SJSA1 (cell line): ENCODE measurements at regions not wholly inside any gene's neighbourhood (a gene's known extent, or its start where the extent isn't known, plus 50 kb on each side); places are given as distances from the start of the nearest gene placed in this dataset.
"Not testable (repeated sequence)": the region's sequence is repeated elsewhere in the genome, so short reads cannot be mapped to it uniquely, and the experiment has no call there.

ENCODE experiments used
- DNase-seq, 2 experiments: peaks; one replicate each; pipeline ENCODE4 v3.0.0-alpha.2; 2015 to 2020; ENCODE audit warnings: low spot score in 2 of 2, low read depth in 1 of 2
- H3K27ac ChIP-seq: fragments of 250-450 bp; sonication (Bioruptor Pico); 2 replicates; pipeline ENCODE4 v1.5.1; 2020; ENCODE audit warnings: mild to moderate bottlenecking, moderate library complexity
- H3K27me3 ChIP-seq: fragments of 250-450 bp; sonication (Bioruptor Pico); replicated peaks from 2 replicates; pipeline ENCODE4 v1.5.1; 2020; ENCODE audit warnings: mild to moderate bottlenecking, moderate library complexity
- H3K36me3 ChIP-seq: fragments of 250-450 bp; sonication (Bioruptor Pico); 2 replicates; pipeline ENCODE4 v1.5.1; 2020; ENCODE audit warnings: mild to moderate bottlenecking
- H3K4me1 ChIP-seq: fragments of 250-450 bp; sonication (Bioruptor Pico); replicated peaks from 2 replicates; pipeline ENCODE4 v1.6.1; 2021; ENCODE audit warnings: mild to moderate bottlenecking
- H3K4me3 ChIP-seq: fragments of 250-450 bp; sonication (Bioruptor Pico); 2 replicates; pipeline ENCODE4 v1.5.1; 2020; ENCODE audit warnings: mild to moderate bottlenecking
- H3K9me3 ChIP-seq: fragments of 250-450 bp; sonication (Bioruptor Pico); replicated peaks from 2 replicates; pipeline ENCODE4 v1.5.1; 2020; ENCODE audit warnings: mild to moderate bottlenecking

DNA sequence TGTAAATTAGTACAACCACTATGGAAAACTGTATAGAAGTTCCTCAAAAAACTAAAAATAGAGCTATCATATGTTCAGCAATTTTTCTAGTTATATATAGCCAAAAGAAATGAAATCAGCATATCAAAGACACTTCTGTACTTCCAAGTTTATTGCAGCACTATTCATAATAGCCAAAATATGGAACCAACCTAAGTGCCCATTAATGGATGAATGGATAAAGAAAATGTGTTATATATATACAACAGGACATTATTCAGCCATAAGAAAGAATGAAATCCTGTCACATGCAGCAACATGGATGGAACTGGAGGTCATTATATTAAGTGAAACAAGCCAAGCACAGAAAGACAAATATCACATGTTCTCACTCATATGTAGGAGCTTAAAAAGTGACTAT lies 112.6 kb downstream of the MDH1 start:
- DNase-seq: no peak
- peaks cover 19% of the 10 kb centered on the region for H3K4me1 ChIP-seq
- no peak overlapping the region for H3K4me3 ChIP-seq

DNA sequence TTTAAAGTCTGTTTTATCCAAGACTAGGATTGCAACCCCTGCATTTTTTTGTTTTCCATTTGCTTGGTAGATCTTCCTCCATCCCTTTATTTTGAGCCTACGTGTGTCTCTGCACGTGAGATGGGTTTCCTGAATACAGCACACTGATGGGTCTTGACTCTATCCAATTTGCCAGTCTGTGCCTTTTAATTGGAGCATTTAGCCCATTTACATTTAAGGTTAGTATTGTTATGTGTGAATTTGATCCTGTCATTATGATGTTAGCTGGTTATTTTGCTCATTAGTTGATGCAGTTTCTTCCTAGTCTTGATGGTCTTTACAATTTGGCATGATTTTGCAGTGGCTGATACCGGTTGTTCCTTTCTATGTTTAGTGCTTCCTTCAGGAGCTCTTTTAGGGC lies 117.3 kb downstream of the MDH1 start:
- not testable (repeated sequence) for H3K4me1 ChIP-seq, DNase-seq, H3K4me3 ChIP-seq, H3K9me3 ChIP-seq, H3K27me3 ChIP-seq, H3K27ac ChIP-seq, H3K36me3 ChIP-seq

More for the DNA sequence above, 112.6 kb downstream of the MDH1 start:
- H3K36me3 ChIP-seq: no peaks in the 10 kb centered on the region
- H3K27me3 ChIP-seq: no peaks in the 10 kb centered on the region
- no peak overlapping the region for H3K27ac ChIP-seq
- H3K9me3 ChIP-seq: no peaks in the 10 kb centered on the region

DNA sequence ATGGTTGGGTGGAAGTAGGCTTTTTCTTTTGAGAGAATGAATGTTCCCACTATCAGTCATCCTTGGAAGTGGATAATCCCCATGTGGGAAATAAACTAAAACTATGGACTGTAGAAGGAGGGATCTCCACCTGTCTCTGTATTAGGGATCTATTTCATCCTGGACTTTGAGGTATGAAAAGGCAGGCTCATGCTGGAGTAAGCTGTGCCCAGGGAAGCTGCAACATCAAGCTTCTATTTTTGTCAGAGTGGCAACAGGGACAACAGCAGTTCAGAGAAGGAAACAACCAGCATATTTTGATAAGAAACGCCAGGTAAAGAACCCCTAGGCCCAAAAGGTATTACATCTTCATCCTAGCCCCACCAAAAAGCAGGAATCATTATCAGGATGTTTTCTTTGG lies 122.0 kb downstream of the MDH1 start:
- Histone ChIP-seq H3K4me1 (no peaks in the 10 kb centered on the region), H3K4me3 (no peak overlapping the region), H3K27ac (no peak overlapping the region), H3K9me3 (no peaks in the 10 kb centered on the region), H3K36me3 (no peaks in the 10 kb centered on the region), H3K27me3 (no peaks in the 10 kb centered on the region)
- DNase-seq: no peak

DNA sequence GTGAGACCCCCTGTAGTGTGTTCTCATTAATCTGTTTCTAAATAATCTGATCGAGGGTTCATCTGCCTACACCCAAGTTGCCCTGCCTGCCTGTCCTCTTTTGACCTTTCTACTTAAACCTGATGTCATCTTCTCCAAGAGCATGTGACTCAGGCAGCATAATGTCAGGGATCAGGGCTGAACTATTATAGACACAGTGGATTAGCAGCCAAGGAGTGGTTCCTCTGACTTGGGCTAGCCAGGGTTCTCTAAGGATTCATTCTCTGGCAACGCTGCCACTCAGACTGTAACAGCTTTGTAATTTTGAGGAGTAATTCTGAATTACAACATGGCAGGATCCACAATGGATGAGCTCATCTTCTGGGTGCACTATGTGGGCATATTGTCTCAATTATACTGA lies 124.0 kb downstream of the MDH1 start:
- H3K27me3 ChIP-seq: no peaks in the 10 kb centered on the region
- H3K27ac ChIP-seq: no peak overlapping the region
- H3K4me3 ChIP-seq: no peak overlapping the region
- DNase-seq: no peak
- no peaks in the 10 kb centered on the region for H3K4me1 ChIP-seq
- H3K9me3 ChIP-seq: no peaks in the 10 kb centered on the region
- no peaks in the 10 kb centered on the region for H3K36me3 ChIP-seq

DNA sequence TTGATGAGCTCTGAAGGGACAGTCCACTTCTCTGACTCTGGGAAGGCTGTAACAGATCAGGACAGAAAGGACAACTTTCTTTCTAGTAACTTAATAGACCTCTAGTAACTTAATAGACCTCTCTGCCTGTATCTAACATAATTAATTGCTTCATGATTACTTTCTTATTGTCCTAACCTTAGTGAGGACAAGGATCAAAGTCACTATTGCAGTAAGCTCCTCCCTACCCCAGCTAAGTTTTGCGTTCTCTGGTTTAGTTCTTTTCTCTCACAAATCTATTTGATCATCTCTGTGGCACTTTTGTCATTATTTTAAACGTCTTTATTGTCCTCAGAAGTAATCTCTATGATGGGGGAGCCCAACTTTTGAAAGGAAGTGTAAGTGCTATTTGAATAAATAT lies 125.5 kb upstream of the UGP2 start:
- Histone ChIP-seq H3K27me3 (no peaks in the 10 kb centered on the region), H3K4me1 (no peaks in the 10 kb centered on the region), H3K9me3 (no peaks in the 10 kb centered on the region), H3K4me3 (no peak overlapping the region), H3K27ac (no peak overlapping the region), H3K36me3 (no peaks in the 10 kb centered on the region)
- no peak for DNase-seq

DNA sequence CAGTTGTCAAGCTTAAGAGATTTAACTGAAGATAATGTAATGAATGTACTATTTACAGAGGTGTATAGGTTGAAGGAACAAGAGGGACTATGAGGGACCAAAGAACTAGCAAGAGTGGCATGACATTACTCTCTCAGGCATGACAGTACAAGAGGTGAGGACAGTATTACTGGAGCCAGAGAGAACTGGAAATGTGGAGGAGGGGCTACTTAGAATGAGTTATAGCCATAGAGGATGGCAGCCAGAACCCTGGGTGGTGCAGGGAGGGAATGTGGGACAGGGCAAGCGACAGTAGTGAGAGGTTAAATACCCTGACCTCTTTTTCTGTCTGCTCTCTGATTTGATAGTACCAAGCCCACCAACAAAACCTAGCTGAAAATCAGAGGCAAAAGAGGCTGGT lies 122.6 kb upstream of the UGP2 start:
- Histone ChIP-seq H3K27me3 (no peaks in the 10 kb centered on the region), H3K36me3 (no peaks in the 10 kb centered on the region), H3K27ac (no peak overlapping the region), H3K9me3 (no peaks in the 10 kb centered on the region), H3K4me1 (no peaks in the 10 kb centered on the region), H3K4me3 (no peak overlapping the region)
- DNase-seq: no peak

DNA sequence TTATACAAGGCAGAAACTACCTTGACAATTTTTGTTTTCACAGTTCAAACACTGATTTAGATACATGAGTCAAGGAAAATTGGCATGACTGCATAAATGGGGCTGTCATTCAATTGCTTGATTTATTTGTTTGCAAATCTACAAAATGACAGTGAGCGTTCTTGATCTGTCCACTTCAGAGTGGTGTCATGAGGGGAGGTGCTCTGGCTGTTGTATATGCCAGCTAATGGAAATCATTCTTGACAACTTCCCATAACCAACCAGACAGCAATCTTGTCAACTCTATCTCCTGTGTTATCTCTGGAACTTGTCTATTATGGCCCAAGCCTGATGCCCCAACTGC lies 120.6 kb upstream of the UGP2 start:
- Histone ChIP-seq H3K27me3 (no peaks in the 10 kb centered on the region), H3K27ac (no peak overlapping the region), H3K4me3 (no peak overlapping the region), H3K4me1 (no peaks in the 10 kb centered on the region), H3K36me3 (no peaks in the 10 kb centered on the region), H3K9me3 (no peaks in the 10 kb centered on the region)
- DNase-seq: no peak

DNA sequence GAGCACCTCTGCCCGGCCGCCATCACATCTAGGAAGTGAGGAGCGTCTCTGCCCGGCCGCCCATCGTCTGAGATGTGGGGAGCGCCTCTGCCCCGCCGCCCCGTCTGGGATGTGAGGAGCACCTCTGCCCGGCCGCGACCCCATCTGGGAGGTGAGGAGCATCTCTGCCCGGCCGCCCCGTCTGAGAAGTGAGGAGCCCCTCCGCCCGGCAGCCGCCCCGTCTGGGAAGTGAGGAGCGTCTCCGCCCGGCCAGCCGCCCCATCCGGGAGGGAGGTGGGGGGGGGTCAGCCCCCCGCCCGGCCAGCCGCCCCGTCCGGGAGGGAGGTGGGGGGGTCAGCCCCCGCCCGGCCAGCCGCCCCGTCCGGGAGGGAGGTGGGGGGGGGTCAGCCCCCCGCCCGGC lies 119.4 kb upstream of the UGP2 start:
- not testable (repeated sequence) for DNase-seq, H3K36me3 ChIP-seq, H3K4me1 ChIP-seq, H3K27ac ChIP-seq, H3K9me3 ChIP-seq, H3K4me3 ChIP-seq, H3K27me3 ChIP-seq

DNA sequence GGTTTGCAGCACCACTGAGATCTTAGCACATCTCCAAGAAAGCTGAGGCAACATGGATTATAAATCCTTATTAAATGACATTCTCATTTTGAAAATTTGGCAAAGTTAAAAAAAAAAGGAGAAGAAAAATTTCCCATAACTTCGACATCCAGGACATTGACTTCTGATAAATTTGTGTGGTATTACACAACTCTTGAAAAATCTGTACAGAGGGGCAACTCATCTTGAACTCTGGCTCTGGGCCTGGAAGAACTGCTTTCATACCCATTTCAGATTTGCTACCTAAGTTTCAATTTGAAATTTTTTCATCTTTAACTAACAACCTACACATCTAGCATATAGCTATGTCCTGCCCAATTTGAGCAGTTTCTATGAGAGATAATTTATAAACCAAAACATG lies 118.0 kb upstream of the UGP2 start:
- Histone ChIP-seq H3K27me3 (no peaks in the 10 kb centered on the region), H3K9me3 (no peaks in the 10 kb centered on the region), H3K36me3 (no peaks in the 10 kb centered on the region), H3K4me3 (no peak overlapping the region), H3K27ac (no peak overlapping the region), H3K4me1 (no peaks in the 10 kb centered on the region)
- no peak for DNase-seq

DNA sequence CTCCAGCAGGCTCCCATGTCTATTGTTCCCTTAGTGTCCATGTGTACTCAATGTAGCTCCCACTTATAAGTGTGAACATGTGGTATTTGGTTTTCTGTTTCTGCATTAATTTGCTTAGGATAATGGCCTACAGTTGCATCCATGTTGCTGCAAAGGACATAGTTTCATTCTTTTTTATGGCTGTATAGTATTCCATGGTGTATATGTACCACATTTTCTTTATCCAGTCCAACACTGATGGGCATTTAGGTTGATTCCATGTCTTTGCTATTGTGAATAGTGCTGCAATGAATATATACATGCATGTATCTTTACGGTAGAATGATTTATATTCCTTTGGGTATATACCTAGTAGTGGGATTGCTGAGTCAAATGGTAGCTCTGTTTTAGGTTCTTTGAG lies 116.5 kb upstream of the UGP2 start:
- H3K27ac ChIP-seq, H3K9me3 ChIP-seq, H3K36me3 ChIP-seq: not testable (repeated sequence)

DNA sequence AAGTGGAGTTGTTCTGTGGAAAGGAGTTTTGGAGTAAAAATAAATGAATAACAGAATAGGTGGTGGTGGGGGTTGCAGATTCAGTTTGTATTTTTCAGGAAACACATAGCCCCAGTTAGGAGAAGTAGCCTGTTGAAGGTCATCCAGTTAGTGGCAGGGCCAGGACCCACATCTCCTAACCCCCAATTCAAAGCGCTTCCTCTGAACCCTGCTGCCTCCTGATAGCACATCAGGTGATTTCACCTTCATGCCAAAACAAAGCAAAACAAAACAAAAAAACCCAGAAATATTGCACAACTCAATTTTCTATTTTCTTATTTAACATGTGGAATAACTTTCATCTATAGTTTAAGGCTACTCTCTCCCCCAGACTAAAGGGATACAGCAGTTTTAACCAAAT lies 112.3 kb upstream of the UGP2 start:
- no peaks in the 10 kb centered on the region for H3K36me3 ChIP-seq
- H3K4me1 ChIP-seq: no peaks in the 10 kb centered on the region
- no peaks in the 10 kb centered on the region for H3K9me3 ChIP-seq
- H3K27me3 ChIP-seq: no peaks in the 10 kb centered on the region
- no peak overlapping the region for H3K27ac ChIP-seq
- no peak overlapping the region for H3K4me3 ChIP-seq
- no peak for DNase-seq

More for the DNA sequence above, 116.5 kb upstream of the UGP2 start:
- not testable (repeated sequence) for H3K4me1 ChIP-seq, H3K27me3 ChIP-seq, H3K4me3 ChIP-seq, DNase-seq

DNA sequence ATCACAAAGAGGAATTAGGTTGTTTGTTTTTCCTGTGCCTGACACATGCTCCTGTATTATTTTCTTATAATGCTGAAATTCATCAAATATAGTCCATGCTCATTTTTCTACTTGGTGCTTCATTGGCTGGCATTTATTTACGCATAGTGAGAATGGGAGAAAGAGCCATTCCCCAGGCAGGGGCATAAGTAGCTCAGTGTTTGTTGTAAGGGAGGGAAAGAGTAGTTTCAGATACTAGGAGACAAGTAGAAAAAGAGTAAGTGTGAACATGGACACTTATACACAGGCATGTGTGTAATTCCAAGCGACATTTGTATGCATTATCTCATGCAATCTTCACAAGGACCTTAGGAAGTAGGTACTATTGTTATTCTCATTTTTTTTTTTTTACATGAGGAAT lies 111.9 kb upstream of the UGP2 start:
- no peaks in the 10 kb centered on the region for H3K4me1 ChIP-seq
- no peak for DNase-seq

DNA sequence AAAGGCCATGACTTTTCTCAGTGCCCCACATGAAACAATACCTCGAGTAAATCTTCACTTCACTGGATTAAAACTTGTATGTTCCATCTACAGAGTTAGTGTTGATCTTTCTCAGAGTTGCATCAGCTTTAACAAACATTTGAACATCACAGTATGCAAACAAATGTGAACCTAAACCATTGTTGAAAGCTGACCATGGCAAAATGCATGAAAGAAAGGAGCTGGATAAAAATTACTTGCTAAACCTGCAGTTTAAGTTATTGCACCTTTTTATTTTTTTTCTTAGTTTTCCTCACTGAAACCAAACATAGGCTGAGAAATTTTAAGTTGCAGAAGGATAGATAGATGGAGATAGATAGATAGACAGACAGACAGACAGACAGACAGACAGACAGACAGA lies 107.2 kb upstream of the UGP2 start:
- no peaks in the 10 kb centered on the region for H3K36me3 ChIP-seq
- DNase-seq: no peak

More for the DNA sequence above, 111.9 kb upstream of the UGP2 start:
- H3K4me3 ChIP-seq: no peak overlapping the region
- H3K36me3 ChIP-seq: no peaks in the 10 kb centered on the region
- H3K9me3 ChIP-seq: no peaks in the 10 kb centered on the region
- H3K27ac ChIP-seq: no peak overlapping the region
- no peaks in the 10 kb centered on the region for H3K27me3 ChIP-seq

DNA sequence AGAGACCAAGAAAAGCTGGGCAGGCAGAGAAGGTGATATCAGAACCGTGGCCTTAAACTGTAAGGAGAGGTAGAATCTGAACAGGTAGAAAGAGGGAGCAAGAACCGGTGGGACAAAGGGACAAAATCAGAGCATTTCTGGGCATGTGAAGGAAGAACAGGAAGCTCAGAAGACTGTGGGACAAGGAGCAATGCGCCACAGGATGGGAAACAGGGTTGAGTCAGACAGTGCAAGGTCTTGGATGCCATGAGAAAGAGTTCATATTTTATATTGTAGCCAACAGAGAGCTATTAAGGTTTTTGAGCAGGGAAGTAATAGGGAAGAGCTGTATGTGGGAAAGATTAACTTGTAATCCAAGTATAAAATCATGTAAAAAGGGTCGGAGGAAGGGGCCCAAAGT lies 106.4 kb upstream of the UGP2 start:
- Histone ChIP-seq H3K4me1 (no peaks in the 10 kb centered on the region), H3K4me3 (no peak overlapping the region), H3K27ac (no peak overlapping the region), H3K27me3 (no peaks in the 10 kb centered on the region), H3K36me3 (no peaks in the 10 kb centered on the region), H3K9me3 (no peaks in the 10 kb centered on the region)
- DNase-seq: no peak

More for the DNA sequence above, 107.2 kb upstream of the UGP2 start:
- Histone ChIP-seq H3K27me3 (no peaks in the 10 kb centered on the region), H3K9me3 (no peaks in the 10 kb centered on the region), H3K27ac (no peak overlapping the region), H3K4me1 (no peaks in the 10 kb centered on the region), H3K4me3 (no peak overlapping the region)

DNA sequence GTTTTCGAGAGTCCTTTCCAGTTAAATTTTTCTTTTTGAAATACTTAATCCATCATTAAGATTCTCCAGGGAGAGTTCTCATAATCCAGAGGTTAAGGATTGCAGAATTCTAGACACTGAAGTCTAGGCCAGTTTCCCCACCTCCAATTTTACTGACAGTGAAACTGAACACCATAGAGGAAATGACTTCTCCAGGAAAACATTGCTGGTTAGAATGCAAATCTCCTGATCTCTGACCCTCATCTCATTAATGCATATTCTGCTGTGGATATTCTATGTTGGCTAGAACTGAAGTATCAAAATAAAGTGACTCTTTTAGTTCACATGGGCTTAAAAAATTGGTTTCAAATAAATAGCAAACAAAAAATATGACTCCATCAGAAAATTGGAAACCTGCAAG lies 105.8 kb upstream of the UGP2 start:
- H3K4me3 ChIP-seq: no peak overlapping the region
- no peaks in the 10 kb centered on the region for H3K4me1 ChIP-seq
- no peaks in the 10 kb centered on the region for H3K9me3 ChIP-seq
- H3K27ac ChIP-seq: no peak overlapping the region
- H3K36me3 ChIP-seq: no peaks in the 10 kb centered on the region
- no peaks in the 10 kb centered on the region for H3K27me3 ChIP-seq
- no peak for DNase-seq

DNA sequence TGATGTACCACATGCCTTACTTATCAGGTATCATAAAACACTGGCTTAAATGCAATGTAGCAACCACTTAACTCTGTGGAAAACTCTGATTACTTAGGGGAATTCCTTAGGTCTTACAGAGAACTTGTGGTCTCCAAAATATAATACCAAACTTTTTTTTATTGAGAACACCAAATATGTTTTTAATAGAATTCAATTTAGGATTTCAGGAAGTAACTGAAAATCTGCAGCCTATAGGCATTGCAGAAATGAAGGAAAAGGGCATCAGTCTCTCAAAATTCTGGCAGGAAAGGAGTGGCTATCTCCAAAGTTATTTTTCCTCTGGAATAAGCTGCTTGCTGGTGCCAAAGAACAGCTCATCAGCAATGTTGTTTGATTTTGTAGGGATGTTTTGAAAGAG lies 105.3 kb upstream of the UGP2 start:
- no peak for DNase-seq
- Histone ChIP-seq H3K36me3 (no peaks in the 10 kb centered on the region), H3K27ac (no peak overlapping the region), H3K27me3 (no peaks in the 10 kb centered on the region), H3K4me3 (no peak overlapping the region), H3K4me1 (no peaks in the 10 kb centered on the region), H3K9me3 (no peaks in the 10 kb centered on the region)
